ENCODE measurements at regions not wholly inside any gene's neighbourhood (a gene's known extent, or its start where the extent isn't known, plus 50 kb on each side); places are given as distances from the start of the nearest gene placed in this dataset.

DNA sequence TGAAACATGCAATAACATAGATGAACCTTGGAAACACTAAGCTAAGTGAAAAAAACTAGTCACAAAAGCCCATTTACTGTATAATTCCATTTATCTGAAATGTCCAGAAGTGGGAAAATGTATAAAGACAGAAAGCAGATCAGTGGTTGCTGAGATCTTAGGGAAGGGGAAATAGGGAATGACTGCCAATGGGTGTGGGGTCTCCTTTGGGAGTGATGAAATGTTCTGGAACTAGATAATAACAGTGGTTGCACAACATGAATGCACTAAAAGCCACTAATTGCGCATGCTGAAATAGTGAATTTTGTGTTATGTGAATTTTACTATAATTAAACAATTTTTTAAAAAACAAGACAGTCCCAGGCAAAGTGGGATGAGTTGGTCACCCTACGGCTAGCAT lies 472.8 kb downstream of the CCDC171 start:
- no peak for DNase-seq (ENCODE audit: low spot score)

DNA sequence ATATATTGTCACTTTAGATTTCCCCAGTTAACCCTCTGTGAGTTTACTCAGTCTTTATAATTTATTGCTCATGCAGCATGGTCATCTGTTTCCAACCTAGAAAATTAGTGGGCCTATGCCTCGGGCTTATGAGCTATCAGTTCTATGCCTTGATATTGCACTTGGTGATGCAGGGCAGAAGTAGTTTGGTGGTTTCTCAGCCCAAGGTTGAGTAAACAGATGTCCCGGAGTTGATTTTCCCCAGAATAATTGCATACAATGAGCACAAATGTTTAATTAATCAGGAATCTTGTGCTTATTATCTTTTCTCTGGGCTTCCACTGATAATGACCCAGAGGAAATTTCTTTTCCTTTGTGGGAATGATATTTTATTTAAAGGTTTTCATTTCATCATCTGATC lies 474.0 kb downstream of the CCDC171 start:
- DNase-seq (ENCODE audit: low spot score): no peak

DNA sequence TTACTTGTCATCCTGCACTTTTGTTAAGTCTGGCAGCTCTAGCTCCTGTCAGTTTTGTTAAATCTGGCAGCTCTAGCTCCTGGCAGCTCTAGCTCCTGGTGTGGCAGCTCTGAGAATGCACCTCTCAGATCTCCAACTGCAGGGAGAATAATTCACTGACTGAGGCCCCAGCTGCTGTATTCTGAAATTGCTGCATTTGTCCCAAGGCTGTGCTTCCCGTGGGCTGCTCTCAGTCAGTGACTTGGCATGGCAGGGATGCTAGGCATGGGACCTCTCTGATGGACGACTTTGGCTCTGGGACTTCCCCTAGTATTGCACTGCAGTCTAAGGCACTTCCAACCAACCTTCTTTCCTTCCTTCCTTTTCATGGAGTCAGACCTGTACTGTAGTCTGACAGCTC lies 475.7 kb downstream of the CCDC171 start:
- no peak for DNase-seq (ENCODE audit: low spot score)

DNA sequence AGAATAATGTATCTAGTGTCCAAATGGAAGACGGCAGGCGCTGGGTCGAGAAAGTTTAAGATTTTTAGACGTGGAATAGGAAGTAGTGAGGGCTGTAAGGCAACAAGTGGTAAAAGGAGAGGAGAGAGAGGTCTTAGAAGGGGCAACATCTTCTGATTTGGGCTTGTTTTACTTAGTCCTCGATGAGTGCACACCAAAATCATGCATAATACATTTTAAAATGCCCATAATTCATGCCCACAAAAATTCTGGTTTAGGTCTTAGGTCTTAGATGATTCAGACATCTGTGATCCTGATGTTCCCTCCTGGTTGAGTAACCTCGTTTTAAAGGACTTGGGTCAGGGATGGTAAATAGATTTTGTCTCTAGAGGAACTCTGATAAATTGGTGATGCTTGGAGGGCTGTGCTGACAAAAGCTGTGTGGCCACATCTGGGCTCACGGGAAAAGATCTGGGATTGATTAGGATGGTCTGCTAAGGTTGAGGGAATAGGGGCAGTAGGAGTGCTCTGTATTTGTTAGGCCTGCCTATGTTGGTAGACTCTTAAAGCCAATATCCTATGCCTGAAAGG lies 476.3 kb downstream of the CCDC171 start:
- no peak for DNase-seq (ENCODE audit: low spot score)

DNA sequence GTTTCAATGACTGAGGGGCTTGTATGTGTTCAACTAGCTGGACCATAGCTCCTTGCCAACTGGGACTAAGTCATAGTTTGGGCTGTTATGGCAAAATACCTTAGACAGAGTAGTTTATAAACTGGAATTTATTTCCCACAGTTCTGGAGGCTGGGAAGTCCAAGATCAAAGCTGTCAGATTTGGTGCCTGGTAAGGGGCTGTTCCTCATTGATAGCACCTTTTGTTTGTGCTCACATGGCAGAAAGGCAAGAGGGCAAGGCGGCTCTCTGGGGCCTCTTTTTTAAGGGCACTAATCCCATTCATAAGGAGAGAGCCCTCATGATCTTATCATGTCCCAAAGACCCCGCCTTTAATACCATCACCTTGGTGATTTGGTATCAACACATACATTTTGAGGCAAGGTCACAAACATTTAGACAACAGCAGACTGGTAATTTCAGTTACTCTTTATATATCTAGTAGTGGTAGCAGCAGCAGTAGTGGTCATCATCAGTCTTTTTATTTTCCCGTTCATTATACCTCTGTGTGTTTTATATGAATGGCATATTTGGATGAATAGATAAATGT lies 477.0 kb downstream of the CCDC171 start:
- DNase-seq (ENCODE audit: low spot score): no peak

DNA sequence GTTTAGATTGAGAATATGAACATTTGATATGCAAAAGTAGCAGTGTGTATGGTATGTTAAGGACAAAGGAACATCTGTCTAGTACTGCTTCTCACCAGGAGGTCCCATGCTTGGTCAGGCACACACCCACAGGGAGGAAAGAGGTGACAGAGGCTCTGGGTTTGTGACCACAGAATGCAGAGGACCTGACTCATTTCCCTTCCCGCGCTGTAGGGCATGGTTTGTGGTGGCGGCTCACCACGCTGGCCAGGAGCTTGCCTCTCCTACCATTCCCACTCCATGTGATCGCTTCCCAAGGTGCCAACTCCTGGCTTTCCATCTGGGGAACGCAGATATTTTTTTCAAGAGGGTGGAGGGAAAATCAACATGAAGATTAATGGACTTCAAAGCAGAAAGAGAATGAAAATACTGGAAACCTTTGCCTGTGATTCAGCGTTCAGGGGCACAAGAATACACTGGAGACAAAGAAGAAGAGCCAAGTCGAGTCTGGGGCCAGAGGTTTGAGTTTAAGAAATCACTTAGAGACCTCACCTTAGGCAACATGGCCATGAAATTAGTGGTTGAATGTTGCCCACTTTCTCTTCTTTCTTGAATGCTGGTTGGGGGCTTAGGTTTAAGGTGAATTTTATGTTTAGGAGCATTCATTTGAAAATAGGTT lies 477.8 kb downstream of the CCDC171 start:
- no peak for DNase-seq (ENCODE audit: low spot score)

DNA sequence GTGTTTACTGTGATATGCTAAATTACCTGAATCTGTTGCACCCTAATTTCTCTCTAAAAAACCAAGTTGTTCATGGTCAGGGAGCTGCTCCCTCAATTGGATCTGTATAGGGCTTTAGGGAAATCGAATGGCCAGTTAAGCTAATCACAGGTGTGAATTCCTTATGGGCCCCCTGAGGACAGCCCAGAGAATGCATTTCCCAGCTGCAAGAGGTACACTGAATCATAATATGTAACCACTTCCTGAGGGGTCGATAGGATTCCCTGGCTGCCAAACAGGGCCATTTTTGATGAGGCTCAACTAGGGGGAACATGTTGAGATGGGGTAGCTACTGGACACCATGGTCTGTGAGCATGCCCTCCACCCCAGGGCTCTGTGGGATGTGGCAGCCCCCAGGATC lies 478.6 kb downstream of the CCDC171 start:
- no peak for DNase-seq (ENCODE audit: low spot score)

DNA sequence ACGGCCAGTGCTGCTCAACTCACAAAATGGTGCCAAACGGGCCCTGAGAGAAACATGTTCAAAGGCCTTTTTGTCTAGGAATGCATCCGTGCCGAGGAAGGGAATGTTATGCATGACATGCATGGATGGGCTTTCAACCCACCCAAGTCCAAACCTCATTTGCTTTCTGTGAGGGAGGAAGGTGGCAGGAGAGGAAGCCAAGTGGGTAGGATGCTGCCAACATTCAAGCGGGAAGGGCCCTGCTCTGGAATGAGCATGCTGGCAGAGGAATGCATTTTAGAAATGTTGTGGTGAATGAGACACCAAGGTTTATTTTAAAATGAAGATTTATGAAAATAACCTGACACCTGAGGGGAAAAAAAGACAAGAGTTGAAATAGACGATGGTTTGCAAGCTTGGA lies 479.1 kb downstream of the CCDC171 start:
- DNase-seq (ENCODE audit: low spot score): no peak

DNA sequence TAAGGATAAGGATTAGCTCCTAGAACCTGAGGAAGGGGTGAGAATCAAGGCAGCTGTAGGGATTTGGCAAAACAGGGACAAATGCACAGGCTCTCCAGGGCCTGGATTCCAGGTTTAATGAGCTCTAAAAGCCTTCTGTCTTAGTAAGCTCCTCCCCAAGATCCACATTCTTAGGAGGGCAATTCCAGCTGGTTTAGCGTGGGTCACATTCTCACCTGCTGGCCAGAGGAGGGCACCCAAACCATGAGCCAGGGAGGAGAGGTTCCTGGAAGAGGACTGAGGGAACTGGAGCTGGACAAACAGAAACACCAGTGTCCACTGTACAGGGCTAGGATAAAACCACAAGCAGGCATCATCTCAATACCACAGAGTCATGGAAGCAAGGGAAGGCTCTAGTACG lies 480.0 kb downstream of the CCDC171 start:
- no peak for DNase-seq (ENCODE audit: low spot score)

DNA sequence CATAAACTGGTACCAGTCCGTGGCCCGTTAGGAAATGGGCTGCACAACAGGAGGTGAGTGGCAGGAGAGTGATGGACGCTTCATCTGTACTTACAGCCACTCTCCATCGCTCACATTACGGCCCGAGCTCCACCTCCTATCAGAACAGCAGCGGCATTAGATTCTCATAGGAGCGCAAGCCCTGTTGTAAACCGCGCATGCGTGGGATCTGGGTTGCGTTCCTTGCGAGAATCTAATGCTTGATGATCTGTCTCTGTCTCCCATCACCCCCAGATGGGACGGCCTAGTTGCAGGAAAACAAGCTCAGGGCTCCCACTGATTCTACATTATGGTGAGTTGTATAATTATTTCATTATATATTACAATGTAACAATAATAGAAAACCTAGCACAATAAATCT lies 480.4 kb downstream of the CCDC171 start:
- DNase-seq (ENCODE audit: low spot score): no peak

DNA sequence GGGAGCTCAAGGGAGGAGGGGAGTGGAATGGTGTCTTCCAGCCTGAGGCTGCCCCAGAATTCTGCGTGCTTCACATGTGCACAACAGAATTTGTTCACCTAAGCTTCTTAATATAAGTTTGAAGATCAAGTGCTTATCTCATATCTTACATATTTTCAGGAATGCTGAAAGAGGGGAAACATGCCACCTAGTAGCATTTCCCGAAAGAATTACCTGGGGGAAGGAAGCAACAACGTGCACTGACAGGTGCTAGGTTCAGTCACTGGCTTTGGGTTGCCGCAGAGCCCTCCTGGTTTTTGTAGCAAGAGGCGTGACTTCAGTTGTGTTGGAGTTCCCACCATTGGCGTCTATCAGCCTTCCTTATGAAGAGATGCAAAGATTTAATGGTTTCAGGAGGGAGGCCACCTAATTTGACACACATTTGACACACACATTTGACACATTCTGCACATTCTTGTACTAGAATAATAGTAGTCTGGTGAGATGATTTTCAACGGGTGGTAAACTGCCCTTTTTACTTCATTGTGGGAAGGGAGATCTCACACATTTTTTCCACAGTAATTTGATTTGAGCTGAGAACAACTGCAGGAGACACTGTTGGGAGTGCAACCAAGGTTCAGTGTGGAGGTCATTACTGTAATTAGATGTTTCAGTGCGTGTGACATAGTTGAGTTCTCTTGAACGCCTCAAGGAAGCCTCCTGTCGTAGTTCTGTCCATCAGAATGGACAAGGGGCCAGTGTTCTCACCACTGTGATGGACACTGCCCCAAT lies 481.3 kb downstream of the CCDC171 start:
- DNase-seq (ENCODE audit: low spot score): no peak

DNA sequence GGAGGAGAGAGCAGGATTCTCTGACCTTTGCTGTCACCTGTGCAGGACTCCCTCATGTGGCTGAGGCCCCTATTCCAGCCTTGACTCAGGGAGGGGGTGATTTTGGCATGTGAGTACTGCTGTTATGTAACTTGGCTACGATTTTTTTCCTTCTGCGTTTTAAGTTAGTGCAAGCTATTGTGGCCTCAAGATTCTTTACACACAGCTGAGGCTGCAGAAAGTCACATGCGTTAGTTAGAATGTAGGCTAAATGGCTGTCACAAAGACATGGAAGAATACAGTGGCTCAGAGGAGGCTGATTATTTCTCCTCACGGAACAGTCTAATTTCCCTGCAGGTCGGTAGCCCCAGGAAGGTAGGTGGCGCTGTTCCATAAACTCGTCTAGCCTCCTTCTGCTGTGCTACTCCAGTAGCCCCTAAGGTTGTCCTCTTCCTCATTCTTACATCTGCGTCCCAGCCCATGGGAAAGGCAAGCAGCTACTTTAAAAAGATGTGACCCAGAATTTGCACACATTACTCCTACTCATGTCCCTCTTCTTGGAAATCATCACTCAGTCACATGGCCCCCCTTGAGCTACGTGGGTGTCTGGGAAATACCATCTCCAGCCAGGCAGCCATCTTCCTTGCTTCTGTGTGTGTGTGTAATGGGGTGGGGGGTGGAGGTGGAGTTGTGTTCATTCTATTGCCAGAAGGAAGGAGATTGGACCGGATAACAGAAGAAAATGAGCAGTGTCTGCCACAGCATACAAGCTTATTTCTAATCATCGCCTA lies 486.6 kb downstream of the CCDC171 start:
- DNase-seq (ENCODE audit: low spot score): no peak

DNA sequence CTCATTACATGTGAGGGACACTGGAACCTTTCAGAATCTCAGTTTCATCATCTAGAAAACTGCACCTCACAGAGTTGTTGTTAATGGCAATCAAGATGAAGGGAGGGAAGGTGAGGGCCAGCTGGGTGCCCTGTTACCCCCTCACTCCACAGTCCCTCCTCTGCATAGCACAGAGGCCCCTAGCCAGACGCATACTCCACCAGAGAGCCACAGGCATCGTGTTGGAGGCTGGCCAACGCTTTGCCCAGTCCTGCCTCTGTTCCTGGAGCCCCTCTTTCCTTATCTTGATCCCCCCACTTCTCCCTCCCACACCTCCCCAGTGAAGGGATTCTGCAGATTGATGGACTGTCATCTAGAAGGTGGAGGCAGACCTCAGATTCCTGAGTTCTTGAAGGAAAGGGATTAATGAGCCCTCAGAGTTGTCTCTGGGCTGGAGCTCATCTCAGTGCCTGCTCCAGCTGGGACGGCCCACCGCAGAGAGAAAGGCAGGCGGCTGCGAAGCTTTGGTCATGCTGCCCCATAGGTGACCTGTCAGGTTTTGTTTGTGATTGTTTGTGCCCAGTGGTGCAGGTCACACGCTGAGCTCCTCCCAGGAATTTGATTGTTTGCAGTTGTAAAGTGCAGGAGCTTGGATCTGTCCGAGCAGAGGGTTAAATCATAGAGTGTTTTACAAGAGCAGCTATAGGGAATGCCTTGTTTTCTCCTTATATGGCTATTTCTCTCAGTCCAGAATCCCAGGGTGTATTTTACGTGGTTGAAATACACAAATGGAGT lies 487.3 kb downstream of the CCDC171 start:
- DNase-seq (ENCODE audit: low spot score): no peak

DNA sequence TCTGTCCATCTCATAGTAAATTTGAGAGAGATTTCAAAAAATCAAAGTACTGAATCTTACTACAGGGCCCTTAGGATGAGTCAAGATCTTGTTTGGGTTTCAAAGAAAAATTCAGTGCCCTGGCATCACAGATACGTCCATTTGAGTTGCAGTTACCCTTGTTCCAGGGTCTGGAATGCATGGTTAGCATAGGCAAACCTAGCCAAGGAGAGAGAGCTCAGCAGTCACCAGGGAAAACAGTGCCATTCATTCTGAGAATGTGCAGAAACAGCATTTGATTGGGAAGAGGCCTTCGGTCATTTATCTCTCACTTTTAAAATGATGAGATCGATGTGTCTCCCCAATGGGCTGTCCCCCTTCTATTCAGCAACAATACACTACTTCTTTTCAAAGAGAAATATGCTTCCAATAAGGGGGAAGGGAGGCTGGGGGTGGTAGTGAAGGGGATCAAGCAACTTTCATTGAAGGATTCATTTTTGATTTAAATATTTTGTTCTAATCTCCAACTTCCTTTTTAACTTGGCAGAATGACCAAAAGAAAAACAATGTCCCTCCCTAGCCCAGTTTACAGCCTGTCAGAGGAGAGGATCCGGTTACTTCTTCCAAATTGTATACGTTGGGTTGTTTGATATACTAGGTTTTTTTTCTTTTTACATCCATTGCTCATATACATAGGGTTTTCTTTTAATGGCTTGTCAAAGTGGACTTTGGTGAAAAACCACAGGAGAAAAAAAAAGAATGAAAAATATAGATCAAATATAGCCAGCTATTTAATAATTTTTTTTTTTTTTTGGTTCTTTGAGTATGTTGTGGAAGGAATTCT lies 491.1 kb downstream of the CCDC171 start:
- no peak for DNase-seq (ENCODE audit: low spot score)

DNA sequence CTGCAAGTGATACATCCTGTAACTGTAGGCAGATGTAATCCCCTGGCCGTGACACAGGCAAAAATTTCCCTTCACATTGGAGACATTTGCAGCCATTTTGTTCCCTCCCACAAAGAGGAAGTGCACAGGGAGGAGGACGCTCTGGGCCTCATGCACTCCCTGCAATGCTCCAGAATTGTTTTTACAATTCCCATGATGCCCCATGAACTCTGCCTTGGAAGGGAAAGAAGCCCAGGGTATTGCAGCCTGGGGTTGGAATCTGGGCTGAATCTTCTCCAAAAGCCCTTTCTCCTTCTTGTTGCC lies 491.7 kb downstream of the CCDC171 start:
- no peak for DNase-seq (ENCODE audit: low spot score)

DNA sequence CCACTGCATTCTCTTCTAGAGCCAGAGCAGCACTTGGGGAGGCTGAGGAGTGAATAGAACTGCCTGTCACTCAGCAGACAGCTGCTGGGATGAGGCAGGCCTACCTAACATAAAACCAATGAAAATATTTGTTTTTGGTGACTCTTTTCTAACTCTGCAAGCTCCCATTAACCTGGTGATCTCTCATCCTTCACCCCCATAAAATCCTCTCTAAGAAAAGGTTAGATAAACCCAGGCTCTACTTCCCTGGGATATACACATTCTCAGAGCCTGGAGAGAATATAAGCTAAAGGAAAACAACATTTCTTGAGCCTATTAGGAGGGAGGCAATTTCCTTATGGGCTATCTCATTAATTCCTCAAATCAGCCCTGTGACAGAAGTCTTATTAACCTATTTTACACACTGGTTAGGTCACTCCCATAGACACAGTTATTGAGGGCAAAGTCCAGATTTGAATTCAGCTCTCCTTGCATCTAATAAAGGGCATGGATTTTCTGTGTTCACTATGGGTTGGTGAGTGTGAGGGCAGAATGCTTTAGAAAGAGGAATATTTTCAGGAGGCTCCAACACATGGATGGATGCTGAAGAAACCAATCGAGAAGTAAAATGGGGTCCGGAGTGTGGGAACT lies 492.9 kb downstream of the CCDC171 start:
- no peak for DNase-seq (ENCODE audit: low spot score)

DNA sequence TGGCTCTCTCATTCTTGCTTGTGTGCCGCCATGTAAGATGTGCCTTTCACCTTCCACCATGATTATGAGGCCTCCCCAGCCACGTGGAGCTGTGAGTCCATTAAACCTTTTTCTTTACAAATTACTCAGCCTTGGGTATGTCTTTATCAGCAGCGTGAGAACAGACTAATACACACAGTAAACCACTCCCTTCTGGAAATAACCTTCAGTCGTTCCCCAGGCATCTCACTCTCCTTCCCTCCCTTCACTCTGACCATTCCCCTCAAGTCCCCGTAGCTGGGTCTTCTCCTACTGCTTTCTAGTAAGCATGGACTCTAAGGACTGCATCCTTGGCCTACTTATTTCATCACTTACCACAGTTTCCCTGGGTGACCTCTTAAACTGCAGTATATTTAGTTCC lies 493.9 kb downstream of the CCDC171 start:
- no peak for DNase-seq (ENCODE audit: low spot score)

DNA sequence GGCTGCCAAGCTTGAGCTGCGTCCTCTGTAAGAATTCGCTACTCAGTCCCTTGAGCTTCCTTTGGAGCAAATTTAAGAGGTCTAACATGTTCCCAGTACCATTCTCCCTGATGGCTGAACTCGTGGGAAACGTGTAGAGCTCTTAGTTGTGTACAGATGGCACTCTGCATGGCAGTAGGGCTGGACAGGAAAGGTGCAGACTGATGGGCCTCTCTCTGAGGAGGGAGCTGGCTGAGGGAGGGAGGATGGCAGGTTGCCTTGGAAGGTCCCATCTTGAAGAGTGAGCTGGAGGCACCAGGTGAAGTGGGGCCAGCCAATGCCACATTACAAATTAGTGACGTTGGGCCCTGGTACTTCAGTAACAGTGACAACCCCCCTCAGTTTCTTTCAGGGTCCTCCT lies 495.3 kb downstream of the CCDC171 start:
- DNase-seq (ENCODE audit: low spot score): no peak

DNA sequence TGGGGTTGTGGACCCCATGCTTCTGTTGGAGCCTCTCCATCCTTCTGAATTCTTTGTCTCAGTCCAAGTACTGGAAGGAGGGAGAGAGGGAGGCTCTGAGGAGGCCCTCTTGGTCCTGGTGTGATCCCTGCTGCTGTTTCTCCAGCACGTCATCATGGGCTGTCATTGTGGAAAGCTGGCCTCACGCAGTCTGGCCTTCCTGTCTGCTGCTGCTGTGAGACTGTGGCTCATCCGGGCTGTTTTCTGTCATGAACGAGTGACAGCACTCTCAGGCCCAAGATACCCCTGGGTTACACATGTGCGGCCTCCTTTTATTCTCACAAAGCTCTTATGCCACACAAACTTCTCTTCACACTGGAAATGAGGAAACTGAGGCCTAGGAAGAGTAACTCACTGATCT lies 499.3 kb downstream of the CCDC171 start:
- DNase-seq (ENCODE audit: low spot score): no peak

DNA sequence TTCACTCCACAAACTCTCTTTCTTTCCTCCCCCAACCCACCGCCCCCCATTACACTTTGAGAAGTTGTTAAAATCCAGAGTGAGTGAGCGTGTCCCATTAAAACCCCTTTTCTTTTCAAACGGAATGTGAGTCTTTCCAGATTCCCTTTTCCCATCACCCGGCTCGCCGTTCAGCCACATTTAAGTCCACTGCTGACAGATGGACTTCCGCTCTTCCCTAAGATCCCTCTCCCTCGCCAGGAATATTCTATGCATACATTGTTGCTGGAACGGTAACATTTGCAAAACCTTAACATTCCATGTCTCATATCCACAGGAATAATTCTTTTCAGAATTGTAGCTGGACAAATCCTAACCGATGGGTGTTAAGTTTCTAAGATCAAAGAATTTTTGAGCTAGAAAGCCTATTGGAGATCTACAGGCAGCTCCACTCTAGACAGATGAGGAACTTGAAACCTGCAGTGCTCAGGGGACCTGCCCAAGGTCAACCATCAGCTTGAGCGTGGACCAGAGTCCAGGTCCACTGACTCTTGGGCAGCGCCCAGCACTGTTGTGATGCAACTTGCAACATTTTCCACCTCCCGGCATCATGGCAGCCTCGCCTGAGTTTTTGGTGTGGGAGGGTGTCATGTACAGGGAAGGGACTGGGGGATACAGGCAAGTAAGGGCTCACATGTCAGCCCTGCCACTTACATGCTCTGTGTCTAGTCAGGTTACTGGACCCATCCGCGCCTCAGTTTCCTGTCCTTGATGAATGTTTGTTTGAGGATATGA lies 500.1 kb downstream of the CCDC171 start:
- no peak for DNase-seq (ENCODE audit: low spot score)
